ENCODE measurements at regions not wholly inside any gene's neighbourhood (a gene's known extent, or its start where the extent isn't known, plus 50 kb on each side); places are given as distances from the start of the nearest gene placed in this dataset.
"Not testable (repeated sequence)": the region's sequence is repeated elsewhere in the genome, so short reads cannot be mapped to it uniquely, and the experiment has no call there.

DNA sequence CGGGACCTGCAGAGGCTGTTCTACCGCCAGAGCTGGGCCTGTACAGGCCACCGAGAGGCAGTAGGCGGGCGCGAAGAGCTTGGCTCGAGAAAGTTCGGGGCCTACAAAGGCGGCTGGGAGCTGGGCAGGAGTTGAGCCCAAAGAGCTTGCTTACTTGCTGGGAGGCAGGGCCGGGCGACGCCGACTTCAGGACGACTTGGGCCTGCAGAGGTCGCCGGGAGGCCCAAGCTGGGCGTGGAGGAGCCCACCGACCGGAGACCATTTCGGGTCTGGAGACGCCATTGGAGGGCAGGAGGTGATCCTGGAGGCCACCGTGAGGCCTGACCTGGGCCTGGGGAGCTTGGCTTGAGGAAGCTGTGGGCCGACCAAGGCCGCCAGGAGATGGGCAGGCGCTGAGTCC is 258.4 kb upstream of the NUPR2 start:
- not testable (repeated sequence) for TF ChIP-seq CBX5 (IDR thresholded peaks at IDR 0.05; ENCODE audit: low read depth, low read length); EP300 (IDR thresholded peaks at IDR 0.05; ENCODE audit: borderline replicate concordance in 1 of 2, low read depth in 2 of 2, low read length in 2 of 2)
- TF ChIP-seq, protein P1, sequence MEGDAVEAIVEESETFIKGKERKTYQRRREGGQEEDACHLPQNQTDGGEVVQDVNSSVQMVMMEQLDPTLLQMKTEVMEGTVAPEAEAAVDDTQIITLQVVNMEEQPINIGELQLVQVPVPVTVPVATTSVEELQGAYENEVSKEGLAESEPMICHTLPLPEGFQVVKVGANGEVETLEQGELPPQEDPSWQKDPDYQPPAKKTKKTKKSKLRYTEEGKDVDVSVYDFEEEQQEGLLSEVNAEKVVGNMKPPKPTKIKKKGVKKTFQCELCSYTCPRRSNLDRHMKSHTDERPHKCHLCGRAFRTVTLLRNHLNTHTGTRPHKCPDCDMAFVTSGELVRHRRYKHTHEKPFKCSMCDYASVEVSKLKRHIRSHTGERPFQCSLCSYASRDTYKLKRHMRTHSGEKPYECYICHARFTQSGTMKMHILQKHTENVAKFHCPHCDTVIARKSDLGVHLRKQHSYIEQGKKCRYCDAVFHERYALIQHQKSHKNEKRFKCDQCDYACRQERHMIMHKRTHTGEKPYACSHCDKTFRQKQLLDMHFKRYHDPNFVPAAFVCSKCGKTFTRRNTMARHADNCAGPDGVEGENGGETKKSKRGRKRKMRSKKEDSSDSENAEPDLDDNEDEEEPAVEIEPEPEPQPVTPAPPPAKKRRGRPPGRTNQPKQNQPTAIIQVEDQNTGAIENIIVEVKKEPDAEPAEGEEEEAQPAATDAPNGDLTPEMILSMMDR (IDR thresholded peaks at IDR 0.05; ENCODE audit: control extremely low read depth in 1 of 3, insufficient read depth in 1 of 3, low read depth in 1 of 3, low read length in 3 of 3) = not testable (repeated sequence)

Measured in H1 (cell line).